H1 (cell line): ENCODE measurements at regions not wholly inside any gene's neighbourhood (a gene's known extent, or its start where the extent isn't known, plus 50 kb on each side); places are given as distances from the start of the nearest gene placed in this dataset.

Source experiments
- CTBP2 ChIP-seq: IDR thresholded peaks from 2 replicates; pipeline ENCODE4 v1.7.0; 2011; ENCODE audit warnings: borderline replicate concordance, mild to moderate bottlenecking, moderate library complexity, mixed read lengths, low read length; ENCODE audit not compliant: insufficient read depth, insufficient read length
- HDAC6 ChIP-seq: IDR thresholded peaks from one replicate; pipeline ENCODE4 v1.7.1; 2012; ENCODE audit warnings: low read depth, mild to moderate bottlenecking, inconsistent platforms, low read length, moderate library complexity
- POLR2A ChIP-seq, 2 experiments: IDR thresholded peaks; 1 replicate in 1 of 2; 2 replicates in 1 of 2; pipeline ENCODE4 v1.6.1; 2011; ENCODE audit warnings: low read depth in 2 of 2, low read length in 2 of 2, mild to moderate bottlenecking in 2 of 2; ENCODE audit errors: control extremely low read depth in 1 of 2
- SUZ12 ChIP-seq: fragments of 200-600 bp; sonication (generic); IDR thresholded peaks from 2 replicates; pipeline ENCODE4 v1.6.1; 2012; ENCODE audit warnings: mild to moderate bottlenecking, inconsistent platforms, low read length, moderate library complexity, mixed read lengths
- TEAD4 ChIP-seq: IDR thresholded peaks from 2 replicates; pipeline ENCODE4 v1.6.1; 2012; ENCODE audit warnings: low read depth, low read length, inconsistent platforms, mixed read lengths
- TF ChIP-seq, protein P1 (sequence below), 3 experiments: IDR thresholded peaks; 1 replicate in 2 of 3; 2 replicates in 1 of 3; pipeline versions ENCODE4 v1.5.1 to v1.6.1; 2011; ENCODE audit warnings: low read length in 3 of 3, mild to moderate bottlenecking in 3 of 3, inconsistent platforms in 2 of 3, low read depth in 1 of 3, moderate library complexity in 1 of 3; ENCODE audit not compliant: insufficient read depth in 1 of 3; ENCODE audit errors: control extremely low read depth in 1 of 3

DNA sequence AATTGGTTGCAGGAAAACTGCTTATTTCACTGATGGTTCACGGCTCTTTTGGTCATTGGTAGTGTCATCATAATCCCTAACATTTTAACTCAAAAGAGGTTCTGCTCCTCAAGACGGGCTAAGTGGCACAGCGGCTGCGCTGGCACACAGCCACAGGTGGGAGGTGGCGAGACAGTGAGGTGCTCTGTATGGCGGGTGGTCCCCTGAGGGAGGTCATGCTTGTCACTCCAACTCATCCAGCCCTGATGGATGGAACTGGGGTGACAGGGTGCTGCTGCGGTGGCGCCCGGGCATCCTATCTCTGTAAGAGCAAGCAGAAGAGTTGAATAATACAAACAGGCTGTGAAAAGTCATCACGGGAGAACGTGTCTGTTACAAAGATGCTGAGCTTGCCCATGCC, 370.2 kb downstream of the SFMBT2 start (continued):
- TF ChIP-seq, protein P1, sequence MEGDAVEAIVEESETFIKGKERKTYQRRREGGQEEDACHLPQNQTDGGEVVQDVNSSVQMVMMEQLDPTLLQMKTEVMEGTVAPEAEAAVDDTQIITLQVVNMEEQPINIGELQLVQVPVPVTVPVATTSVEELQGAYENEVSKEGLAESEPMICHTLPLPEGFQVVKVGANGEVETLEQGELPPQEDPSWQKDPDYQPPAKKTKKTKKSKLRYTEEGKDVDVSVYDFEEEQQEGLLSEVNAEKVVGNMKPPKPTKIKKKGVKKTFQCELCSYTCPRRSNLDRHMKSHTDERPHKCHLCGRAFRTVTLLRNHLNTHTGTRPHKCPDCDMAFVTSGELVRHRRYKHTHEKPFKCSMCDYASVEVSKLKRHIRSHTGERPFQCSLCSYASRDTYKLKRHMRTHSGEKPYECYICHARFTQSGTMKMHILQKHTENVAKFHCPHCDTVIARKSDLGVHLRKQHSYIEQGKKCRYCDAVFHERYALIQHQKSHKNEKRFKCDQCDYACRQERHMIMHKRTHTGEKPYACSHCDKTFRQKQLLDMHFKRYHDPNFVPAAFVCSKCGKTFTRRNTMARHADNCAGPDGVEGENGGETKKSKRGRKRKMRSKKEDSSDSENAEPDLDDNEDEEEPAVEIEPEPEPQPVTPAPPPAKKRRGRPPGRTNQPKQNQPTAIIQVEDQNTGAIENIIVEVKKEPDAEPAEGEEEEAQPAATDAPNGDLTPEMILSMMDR (IDR thresholded peaks at IDR 0.05; ENCODE audit: control extremely low read depth in 1 of 3, insufficient read depth in 1 of 3, low read depth in 1 of 3, low read length in 3 of 3), result no peak
- TF ChIP-seq POLR2A (IDR thresholded peaks at IDR 0.05; ENCODE audit: control extremely low read depth in 1 of 2, low read depth in 2 of 2, low read length in 2 of 2), result no peak
- no peak for TF ChIP-seq HDAC6
- TF ChIP-seq TEAD4, result no peak
- no peak for TF ChIP-seq CTBP2
- TF ChIP-seq SUZ12, result no peak
